GM23248 (cell line): ENCODE measurements at regions not wholly inside any gene's neighbourhood (a gene's known extent, or its start where the extent isn't known, plus 50 kb on each side); places are given as distances from the start of the nearest gene placed in this dataset.

Experiments used
- EZH2 ChIP-seq: fragments of 200-600 bp; sonication (generic); IDR thresholded peaks from 2 replicates; pipeline ENCODE4 v1.6.1; 2018; ENCODE audit warnings: antibody characterized with exemption, mild to moderate bottlenecking; ENCODE audit not compliant: insufficient read depth, poor library complexity, severe bottlenecking
- EZH2phosphoT487 ChIP-seq: fragments of 200-600 bp; sonication (generic); IDR thresholded peaks from 2 replicates; pipeline ENCODE4 v1.6.1; 2018; ENCODE audit warnings: antibody characterized with exemption, moderate library complexity, mild to moderate bottlenecking, low read depth; ENCODE audit not compliant: insufficient read depth

- TF ChIP-seq EZH2 = no peak
- TF ChIP-seq EZH2phosphoT487 = no peak
Observed at GRCh38 chr3:23655749-23656148, 150.0 kb upstream of the UBE2E1 start.
